Astrocyte (in vitro differentiated cells and primary cell): ENCODE measurements at regions not wholly inside any gene's neighbourhood (a gene's known extent, or its start where the extent isn't known, plus 50 kb on each side); places are given as distances from the start of the nearest gene placed in this dataset.

Experiments
- EZH2 ChIP-seq: IDR thresholded peaks from 2 replicates; pipeline ENCODE4 v1.6.1; 2012; ENCODE audit warnings: mild to moderate bottlenecking, low read length, inconsistent platforms; ENCODE audit not compliant: insufficient read depth
- TF ChIP-seq, protein P1 (sequence below): IDR thresholded peaks from 2 replicates; pipeline ENCODE4 v1.5.1; 2011; ENCODE audit warnings: low read depth, mild to moderate bottlenecking, inconsistent platforms, low read length, moderate library complexity; ENCODE audit not compliant: insufficient read depth

DNA sequence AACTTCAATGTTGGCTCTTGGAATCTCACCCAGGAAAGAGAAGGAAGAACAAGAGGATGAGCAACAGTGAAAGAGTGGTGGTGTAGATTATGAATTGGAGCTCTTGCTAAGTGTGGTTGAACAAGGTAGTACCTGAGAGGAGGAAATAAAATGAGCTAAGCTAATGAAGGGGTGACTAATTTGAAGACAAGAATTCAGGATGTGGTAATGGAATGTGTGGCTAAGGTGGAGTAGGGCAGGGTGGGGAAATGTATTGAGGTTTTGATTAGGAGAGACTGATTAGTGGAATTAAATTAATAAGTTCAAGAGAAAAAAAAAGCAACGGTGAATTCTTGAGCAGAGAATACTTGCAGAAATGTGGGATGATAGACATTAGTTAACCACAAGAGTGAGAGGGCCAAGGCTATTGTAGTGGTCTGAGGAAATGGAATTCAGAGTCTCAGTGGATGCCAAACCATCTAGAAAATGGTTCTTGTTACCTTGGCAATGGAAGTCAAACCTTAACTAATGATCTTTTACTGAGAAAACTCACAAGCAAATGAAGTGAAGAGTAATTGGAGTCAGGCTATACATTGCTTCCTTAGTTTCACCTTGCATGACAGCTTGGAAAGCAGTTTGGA, 648.3 kb upstream of the ZNF608 start:
- TF ChIP-seq, protein P1, sequence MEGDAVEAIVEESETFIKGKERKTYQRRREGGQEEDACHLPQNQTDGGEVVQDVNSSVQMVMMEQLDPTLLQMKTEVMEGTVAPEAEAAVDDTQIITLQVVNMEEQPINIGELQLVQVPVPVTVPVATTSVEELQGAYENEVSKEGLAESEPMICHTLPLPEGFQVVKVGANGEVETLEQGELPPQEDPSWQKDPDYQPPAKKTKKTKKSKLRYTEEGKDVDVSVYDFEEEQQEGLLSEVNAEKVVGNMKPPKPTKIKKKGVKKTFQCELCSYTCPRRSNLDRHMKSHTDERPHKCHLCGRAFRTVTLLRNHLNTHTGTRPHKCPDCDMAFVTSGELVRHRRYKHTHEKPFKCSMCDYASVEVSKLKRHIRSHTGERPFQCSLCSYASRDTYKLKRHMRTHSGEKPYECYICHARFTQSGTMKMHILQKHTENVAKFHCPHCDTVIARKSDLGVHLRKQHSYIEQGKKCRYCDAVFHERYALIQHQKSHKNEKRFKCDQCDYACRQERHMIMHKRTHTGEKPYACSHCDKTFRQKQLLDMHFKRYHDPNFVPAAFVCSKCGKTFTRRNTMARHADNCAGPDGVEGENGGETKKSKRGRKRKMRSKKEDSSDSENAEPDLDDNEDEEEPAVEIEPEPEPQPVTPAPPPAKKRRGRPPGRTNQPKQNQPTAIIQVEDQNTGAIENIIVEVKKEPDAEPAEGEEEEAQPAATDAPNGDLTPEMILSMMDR: no peak
- no peak for TF ChIP-seq EZH2
